GM12872 (cell line): ENCODE measurements at regions not wholly inside any gene's neighbourhood (a gene's known extent, or its start where the extent isn't known, plus 50 kb on each side); places are given as distances from the start of the nearest gene placed in this dataset.

Source experiments
- CTCF ChIP-seq: IDR thresholded peaks from 3 replicates; pipeline ENCODE4 v1.5.1; 2011; ENCODE audit warnings: low read depth, mild to moderate bottlenecking, low read length, moderate library complexity; ENCODE audit not compliant: insufficient read depth

- no peak for TF ChIP-seq CTCF
Observed at GRCh38 chrX:125398959-125399440, 79.3 kb downstream of the TEX13C start.

- no peak for TF ChIP-seq CTCF
Observed at GRCh38 chrX:125402807-125403206, 83.1 kb downstream of the TEX13C start.

GRCh38 chrX:125404667-125405160 is 85.0 kb downstream of the TEX13C start:
- no peak for TF ChIP-seq CTCF

- TF ChIP-seq CTCF, result no peak
Observed at GRCh38 chrX:125405339-125405738, 85.7 kb downstream of the TEX13C start.

DNA sequence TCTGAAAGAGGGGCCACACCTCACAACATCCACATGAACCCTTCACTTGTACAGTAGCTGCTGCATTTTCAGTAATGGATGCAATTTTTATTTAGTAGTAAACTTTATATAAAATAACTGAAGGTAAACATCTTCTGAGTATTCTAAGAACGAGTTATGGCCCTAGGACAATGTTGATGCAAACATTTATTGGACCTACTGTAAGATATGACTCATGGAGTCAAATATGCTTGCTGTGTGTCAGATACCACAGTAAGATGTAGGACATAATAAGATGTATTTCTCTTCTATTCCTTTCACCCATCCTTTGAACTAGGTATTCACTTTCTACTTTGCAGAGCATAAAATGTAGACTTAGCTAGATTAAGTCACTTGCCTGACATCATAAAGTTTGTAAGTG is 87.6 kb downstream of the TEX13C start:
- TF ChIP-seq CTCF, result no peak

DNA sequence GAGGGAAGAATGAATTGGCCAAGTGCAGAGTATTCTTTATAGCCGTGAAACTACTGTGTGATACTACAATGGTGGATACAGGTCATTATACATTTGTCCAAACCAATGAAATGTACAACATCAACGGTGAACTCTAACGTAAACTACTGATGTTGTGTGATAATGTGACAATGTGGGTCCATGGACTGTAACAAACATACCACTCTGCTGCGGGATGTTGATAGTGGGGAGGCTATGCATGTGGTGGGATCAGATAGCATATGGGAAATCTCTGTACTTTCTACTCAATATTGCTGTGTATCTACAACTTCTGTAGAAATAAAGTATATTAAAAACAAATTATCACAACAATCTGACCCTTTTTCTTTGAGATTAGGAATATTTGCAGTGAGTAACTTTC is 101.1 kb downstream of the TEX13C start:
- no peak for TF ChIP-seq CTCF

GRCh38 chrX:125422986-125423385 is 103.3 kb downstream of the TEX13C start:
- no peak for TF ChIP-seq CTCF
